Stimulated activated naive CD8-positive, alpha-beta T cell treated with anti-CD3 and anti-CD28 coated beads, Interleukin-15, amount 100 ng/mL, for 72 hours (primary cell): ENCODE measurements at regions not wholly inside any gene's neighbourhood (a gene's known extent, or its start where the extent isn't known, plus 50 kb on each side); places are given as distances from the start of the nearest gene placed in this dataset.
"Not testable (repeated sequence)": the region's sequence is repeated elsewhere in the genome, so short reads cannot be mapped to it uniquely, and the experiment has no call there.

Experiments
- ATAC-seq: fragments of 150-1000 bp; cut with Tn5 transposase; 2 replicates; pipeline ENCODE4 v1.10.0; 2021; ENCODE audit warnings: mild to moderate bottlenecking, moderate library complexity
- DNase-seq, 2 donors: peaks; one replicate each; pipeline ENCODE4 v3.0.0; 2021 to 2022
- H3K27ac Mint-ChIP-seq, 2 donors: one replicate each; pipeline ENCODE4 v1.8.0; 2022; ENCODE audit warnings: mild to moderate bottlenecking in 2 of 2, mixed read lengths in 2 of 2, moderate library complexity in 2 of 2
- H3K27me3 Mint-ChIP-seq: one replicate; pipeline ENCODE4 v1.8.0; 2022; ENCODE audit warnings: mixed read lengths
- H3K4me1 Mint-ChIP-seq: one replicate; pipeline ENCODE4 v1.8.0; 2022; ENCODE audit warnings: mild to moderate bottlenecking, mixed read lengths
- H3K4me3 Mint-ChIP-seq, 2 donors: one replicate each; pipeline ENCODE4 v1.8.0; 2022; ENCODE audit warnings: mild to moderate bottlenecking in 2 of 2, mixed read lengths in 2 of 2, moderate library complexity in 1 of 2
- H3K9me3 Mint-ChIP-seq, 2 donors: one replicate each; pipeline ENCODE4 v1.8.0; 2022; ENCODE audit warnings: mixed read lengths in 2 of 2

GRCh38 chr10:120085096-120085796 lies 192.7 kb downstream of the SEC23IP start:
- H3K9me3 Mint-ChIP-seq, result peaks cover 0 to 13% of the 10 kb centered on the region in 2 donors
- H3K4me3 Mint-ChIP-seq, result no peak overlapping the region
- H3K27me3 Mint-ChIP-seq, result peaks cover 17% of the 10 kb centered on the region
- ATAC-seq, result no peak
- no peak overlapping the region for H3K27ac Mint-ChIP-seq
- no peaks in the 10 kb centered on the region for H3K4me1 Mint-ChIP-seq
- no peak for DNase-seq

DNA sequence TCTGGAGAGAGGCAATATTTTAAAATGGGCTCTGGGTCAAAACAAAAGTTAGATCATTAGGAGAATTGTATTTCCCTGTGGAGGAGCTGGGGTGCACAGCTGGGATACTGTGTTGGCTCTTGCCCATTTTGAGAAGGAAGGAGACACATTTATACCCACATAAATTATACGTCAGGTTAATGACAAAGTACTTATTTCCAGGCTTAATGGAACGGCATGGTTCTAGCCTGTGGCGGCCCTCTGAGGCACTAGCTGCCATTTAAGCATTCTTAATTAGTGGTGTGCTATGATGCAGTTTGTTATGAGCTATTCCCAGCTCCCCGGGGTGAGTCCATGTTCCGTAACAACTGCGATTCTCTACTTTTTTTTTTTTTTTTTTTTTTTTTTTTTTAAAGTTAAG lies 193.5 kb downstream of the SEC23IP start:
- peaks cover 19% of the 10 kb centered on the region for H3K27me3 Mint-ChIP-seq
- H3K9me3 Mint-ChIP-seq, result peaks cover 0 to 13% of the 10 kb centered on the region in 2 donors
- ATAC-seq (no peak), DNase-seq (no peak)
- no peak overlapping the region for H3K27ac Mint-ChIP-seq
- H3K4me3 Mint-ChIP-seq, result no peak overlapping the region
- no peaks in the 10 kb centered on the region for H3K4me1 Mint-ChIP-seq

GRCh38 chr10:120087109-120087508 lies 194.6 kb downstream of the SEC23IP start:
- Mint-ChIP-seq H3K4me3 (no peak overlapping the region), H3K27ac (no peak overlapping the region), H3K4me1 (no peaks in the 10 kb centered on the region), H3K27me3 (peaks cover 29% of the 10 kb centered on the region), H3K9me3 (peaks cover 0 to 13% of the 10 kb centered on the region in 2 donors)
- DNase-seq, result no peak
- ATAC-seq, result no peak

DNA sequence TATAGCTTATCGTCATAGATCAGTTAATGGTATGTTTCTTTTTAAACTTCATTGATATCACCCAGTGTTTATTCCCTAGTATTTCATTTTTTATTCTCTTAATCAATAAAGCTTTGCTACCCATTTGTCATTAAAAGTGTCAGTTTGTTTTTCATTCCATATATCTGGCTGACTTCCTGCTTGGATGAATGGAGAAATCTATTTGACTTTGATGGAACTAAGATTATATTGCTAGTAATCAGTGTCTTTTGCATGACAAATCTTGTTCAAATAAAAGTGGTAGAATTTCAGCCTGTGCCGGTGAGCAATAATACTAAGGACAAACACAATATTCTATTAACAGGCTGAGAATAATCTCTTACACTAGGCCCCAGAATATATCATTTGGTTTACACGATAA lies 203.3 kb downstream of the SEC23IP start:
- Mint-ChIP-seq H3K27me3 (peaks cover 19% of the 10 kb centered on the region), H3K27ac (no peak overlapping the region)

DNA sequence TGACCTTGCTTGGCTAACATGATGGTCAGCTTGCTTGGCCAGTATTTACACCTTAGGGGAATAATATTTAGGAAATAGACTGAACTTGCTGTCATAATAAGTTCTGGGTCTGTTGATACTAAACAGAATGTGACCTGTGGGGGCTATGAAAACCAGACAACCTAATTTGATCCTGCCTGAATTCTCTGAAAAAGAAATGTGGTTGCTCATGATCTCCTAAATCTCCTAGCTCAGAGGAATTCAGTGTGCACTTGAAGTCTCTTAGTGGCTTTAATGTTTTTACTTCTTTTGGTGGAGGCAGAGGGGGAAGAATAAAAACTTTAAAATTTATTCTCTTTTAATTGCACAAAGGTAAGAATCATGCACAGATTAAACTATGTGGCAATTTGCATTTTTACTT lies 205.2 kb downstream of the SEC23IP start:
- H3K4me1 Mint-ChIP-seq, result no peaks in the 10 kb centered on the region
- no peak overlapping the region for H3K4me3 Mint-ChIP-seq
- peaks cover 15% of the 10 kb centered on the region for H3K27me3 Mint-ChIP-seq

More for the DNA sequence above, 203.3 kb downstream of the SEC23IP start:
- H3K4me1 Mint-ChIP-seq, result no peaks in the 10 kb centered on the region
- ATAC-seq, result no peak
- H3K9me3 Mint-ChIP-seq, result no peaks in the 10 kb centered on the region
- no peak for DNase-seq
- no peak overlapping the region for H3K4me3 Mint-ChIP-seq

GRCh38 chr10:120098232-120098930 lies 205.9 kb downstream of the SEC23IP start:
- DNase-seq, result no peak
- Mint-ChIP-seq H3K27me3 (peaks cover 15% of the 10 kb centered on the region), H3K27ac (no peak overlapping the region), H3K4me1 (no peaks in the 10 kb centered on the region), H3K9me3 (no peaks in the 10 kb centered on the region), H3K4me3 (no peak overlapping the region)
- no peak for ATAC-seq

More for the DNA sequence above, 205.2 kb downstream of the SEC23IP start:
- Mint-ChIP-seq H3K27ac (no peak overlapping the region), H3K9me3 (no peaks in the 10 kb centered on the region)
- ATAC-seq (no peak), DNase-seq (no peak)

DNA sequence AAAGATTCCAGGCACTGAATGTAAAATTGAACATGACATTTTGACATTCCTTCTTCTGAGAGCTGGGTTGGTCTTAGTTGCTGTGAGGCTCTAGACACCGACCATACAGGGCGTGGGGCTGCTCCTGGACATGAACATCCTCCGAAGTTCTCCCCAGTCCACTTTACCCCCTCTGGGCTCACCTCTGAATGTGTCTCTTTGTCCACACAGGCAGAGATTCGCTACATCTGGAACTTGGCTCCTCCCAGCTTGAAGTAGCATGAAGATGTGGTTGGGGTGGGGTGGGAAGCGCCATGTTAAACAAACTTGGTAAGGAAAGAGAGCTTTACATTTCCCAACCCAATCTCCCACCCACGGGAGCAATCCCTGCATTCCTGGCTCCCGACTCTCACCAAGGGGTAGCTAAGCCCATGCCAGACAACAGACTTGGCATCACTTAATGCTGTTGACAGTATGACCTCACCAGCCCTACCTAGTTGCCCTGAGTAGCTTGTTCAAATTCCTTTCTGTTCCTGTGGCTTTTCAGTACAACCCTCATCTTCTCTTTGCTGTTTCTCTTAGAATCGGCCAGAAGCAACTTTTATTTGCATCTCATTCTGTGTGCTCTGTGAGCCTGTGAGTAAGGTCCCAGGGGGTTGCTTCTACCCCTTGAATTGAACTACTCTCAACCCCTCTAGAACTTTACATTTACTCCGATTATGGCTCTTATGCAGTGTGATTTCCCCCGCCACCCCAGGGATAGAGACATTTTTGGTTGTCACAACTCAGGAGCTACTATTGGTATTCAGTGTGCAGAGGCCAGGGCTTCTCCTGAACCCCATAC lies 211.4 kb downstream of the SEC23IP start:
- no peak for DNase-seq
- no peak for ATAC-seq
- H3K27me3 Mint-ChIP-seq, result peaks cover 15% of the 10 kb centered on the region
- H3K4me3 Mint-ChIP-seq, result no peak overlapping the region
- no peaks in the 10 kb centered on the region for H3K9me3 Mint-ChIP-seq
- H3K4me1 Mint-ChIP-seq, result no peaks in the 10 kb centered on the region
- H3K27ac Mint-ChIP-seq, result no peak overlapping the region

DNA sequence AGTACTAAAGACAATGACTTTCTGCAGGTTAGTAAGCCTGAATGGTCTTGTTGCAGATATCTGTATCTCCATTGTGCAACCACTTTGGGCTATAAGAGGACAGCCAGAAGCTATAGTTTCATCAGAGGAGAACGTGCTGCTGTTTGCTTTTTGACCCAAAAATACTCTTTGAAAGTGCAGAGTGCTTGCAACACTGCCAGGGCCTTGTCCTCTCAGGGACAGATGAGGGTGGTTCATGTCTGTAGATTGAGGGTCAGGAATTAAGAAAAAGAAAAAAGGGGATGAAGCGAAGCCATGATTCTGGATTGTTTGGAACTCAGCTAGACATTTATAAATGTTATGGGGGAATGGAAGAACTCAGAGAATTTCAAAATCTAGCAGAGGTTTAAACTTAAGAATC lies 212.5 kb downstream of the SEC23IP start:
- ATAC-seq, result no peak
- Mint-ChIP-seq H3K27ac (no peak overlapping the region), H3K4me1 (no peaks in the 10 kb centered on the region)

GRCh38 chr10:120105492-120105891 lies 213.0 kb downstream of the SEC23IP start:
- Mint-ChIP-seq H3K27ac (no peak overlapping the region), H3K27me3 (peaks cover 15% of the 10 kb centered on the region), H3K4me1 (no peaks in the 10 kb centered on the region), H3K9me3 (no peaks in the 10 kb centered on the region), H3K4me3 (no peak overlapping the region)
- DNase-seq (no peak), ATAC-seq (no peak)

More for the DNA sequence above, 212.5 kb downstream of the SEC23IP start:
- H3K9me3 Mint-ChIP-seq, result no peaks in the 10 kb centered on the region
- peaks cover 15% of the 10 kb centered on the region for H3K27me3 Mint-ChIP-seq
- no peak for DNase-seq
- no peak overlapping the region for H3K4me3 Mint-ChIP-seq

GRCh38 chr10:120108916-120109315 lies 216.4 kb downstream of the SEC23IP start:
- no peak overlapping the region for H3K27ac Mint-ChIP-seq
- H3K4me1 Mint-ChIP-seq, result no peaks in the 10 kb centered on the region
- no peak for DNase-seq

DNA sequence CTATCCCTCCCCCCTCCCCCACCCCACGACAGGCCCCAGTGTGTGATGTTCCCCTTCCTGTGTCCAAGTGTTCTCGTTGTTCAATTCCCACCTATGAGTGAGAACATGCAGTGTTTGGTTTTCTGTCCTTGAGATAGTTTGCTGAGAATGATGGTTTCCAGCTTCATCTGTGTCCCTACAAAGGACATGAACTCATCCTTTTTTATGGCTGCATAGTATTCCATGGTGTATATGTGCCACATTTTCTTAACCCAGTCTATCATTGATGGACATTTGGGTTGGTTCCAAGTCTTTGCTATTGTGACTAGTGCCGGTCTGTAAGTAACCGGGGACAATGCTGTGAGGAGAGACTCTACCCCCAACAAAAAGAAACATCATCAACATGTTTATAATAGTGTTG lies 217.2 kb downstream of the SEC23IP start:
- not testable (repeated sequence) for H3K27ac Mint-ChIP-seq, H3K9me3 Mint-ChIP-seq, H3K4me3 Mint-ChIP-seq, DNase-seq, H3K4me1 Mint-ChIP-seq, H3K27me3 Mint-ChIP-seq, ATAC-seq

More at GRCh38 chr10:120108916-120109315, 216.4 kb downstream of the SEC23IP start:
- Mint-ChIP-seq H3K27me3 (peaks cover 5% of the 10 kb centered on the region), H3K4me3 (no peak overlapping the region), H3K9me3 (no peaks in the 10 kb centered on the region)
- ATAC-seq, result no peak

GRCh38 chr10:120110196-120110595 lies 217.7 kb downstream of the SEC23IP start:
- Mint-ChIP-seq H3K27me3 (peaks cover 9% of the 10 kb centered on the region), H3K4me1 (no peaks in the 10 kb centered on the region), H3K27ac (no peak overlapping the region), H3K9me3 (no peaks in the 10 kb centered on the region), H3K4me3 (no peak overlapping the region)
- DNase-seq (no peak), ATAC-seq (no peak)

DNA sequence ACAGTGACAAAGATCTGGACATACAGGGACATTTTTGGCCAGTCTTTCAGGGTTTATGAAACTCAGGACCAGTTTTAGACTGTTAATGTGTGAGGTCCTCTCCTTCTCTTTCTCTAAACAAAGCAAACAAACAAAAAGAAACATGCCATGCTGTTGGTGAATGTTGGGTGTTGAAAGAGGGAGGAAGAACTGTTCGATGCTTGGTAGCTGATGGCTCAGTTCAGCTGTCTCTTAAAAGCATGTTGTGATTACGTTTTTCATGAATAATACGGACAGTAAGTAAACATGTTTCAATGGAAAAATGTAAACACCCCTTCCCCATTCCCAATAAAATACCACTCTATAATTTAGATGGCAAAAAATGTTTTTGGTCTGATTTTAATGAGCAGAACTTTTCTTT lies 219.1 kb downstream of the SEC23IP start:
- Mint-ChIP-seq H3K9me3 (no peaks in the 10 kb centered on the region), H3K4me1 (no peaks in the 10 kb centered on the region), H3K27me3 (peaks cover 9% of the 10 kb centered on the region), H3K27ac (no peak overlapping the region), H3K4me3 (no peak overlapping the region)
- DNase-seq, result no peak
- no peak for ATAC-seq

- peaks cover 9% of the 10 kb centered on the region for H3K27me3 Mint-ChIP-seq
- DNase-seq (no peak), ATAC-seq (no peak)
- H3K4me3 Mint-ChIP-seq, result no peak overlapping the region
- H3K9me3 Mint-ChIP-seq, result no peaks in the 10 kb centered on the region
- no peak overlapping the region for H3K27ac Mint-ChIP-seq
- H3K4me1 Mint-ChIP-seq, result no peaks in the 10 kb centered on the region
Measured at GRCh38 chr10:120112809-120113208, 220.3 kb downstream of the SEC23IP start.

- peaks cover 9% of the 10 kb centered on the region for H3K27me3 Mint-ChIP-seq
- no peaks in the 10 kb centered on the region for H3K9me3 Mint-ChIP-seq
- ATAC-seq (no peak), DNase-seq (no peak)
- H3K4me1 Mint-ChIP-seq, result no peaks in the 10 kb centered on the region
- no peak overlapping the region for H3K27ac Mint-ChIP-seq
- no peak overlapping the region for H3K4me3 Mint-ChIP-seq
Measured at GRCh38 chr10:120115959-120116358, 223.4 kb downstream of the SEC23IP start.

- Mint-ChIP-seq H3K4me3 (no peak overlapping the region), H3K27ac (no peak overlapping the region), H3K9me3 (no peaks in the 10 kb centered on the region), H3K27me3 (peaks cover 2% of the 10 kb centered on the region), H3K4me1 (no peaks in the 10 kb centered on the region)
- ATAC-seq (no peak), DNase-seq (no peak)
Measured at GRCh38 chr10:120121768-120122167, 229.2 kb downstream of the SEC23IP start.
